ENCODE measurements at regions not wholly inside any gene's neighbourhood (a gene's known extent, or its start where the extent isn't known, plus 50 kb on each side); places are given as distances from the start of the nearest gene placed in this dataset.

- Histone ChIP-seq H3K4me2 (ENCODE audit: insufficient read depth, low read length) (no peak overlapping the region), H3K27me3 (ENCODE audit: control insufficient read depth in 2 of 2, insufficient read depth in 2 of 2, low read length in 2 of 2) (no peaks in the 10 kb centered on the region), H3K4me1 (ENCODE audit: control insufficient read depth, extremely low read depth, insufficient read depth, low read length) (no peaks in the 10 kb centered on the region), H3K36me3 (ENCODE audit: control insufficient read depth in 2 of 2, extremely low read depth in 1 of 2, insufficient read depth in 2 of 2, low read length in 2 of 2) (no peaks in the 10 kb centered on the region), H3K79me2 (ENCODE audit: control insufficient read depth, insufficient read depth, low read length) (no peaks in the 10 kb centered on the region), H3K9me1 (replicated peaks; ENCODE audit: control insufficient read depth, extremely low read depth, insufficient read depth, low read length) (no peaks in the 10 kb centered on the region), H3K9ac (replicated peaks; ENCODE audit: extremely low read depth, insufficient read depth, low read length) (no peak overlapping the region), H3K9me3 (replicated peaks; ENCODE audit: control insufficient read depth, insufficient read depth, low read length) (no peaks in the 10 kb centered on the region), H2AFZ (ENCODE audit: low read depth, low read length) (no peak overlapping the region), H3K4me3 (replicated peaks in 1 of 3; ENCODE audit: insufficient read depth in 1 of 3, low read depth in 1 of 3, low read length in 3 of 3) (no peak overlapping the region), H3K27ac (ENCODE audit: insufficient read depth, low read depth, low read length) (no peak overlapping the region), H4K20me1 (replicated peaks; ENCODE audit: control insufficient read depth, extremely low read depth, insufficient read depth, low read length) (no peaks in the 10 kb centered on the region)
- dilution Hi-C loops (cut with MboI; ENCODE audit: extremely low pct_ligation_motif_present, low sequenced_read_pairs) (no loop called here), intact Hi-C loops (cut with micrococcal nuclease) (no loop called here)
- ChIA-PET POLR2A (no interaction called here), CTCF (no interaction called here)
- TF ChIP-seq FOS (IDR thresholded peaks at IDR 0.05; ENCODE audit: borderline replicate concordance, insufficient read depth, low read length) (no peak), GATA2 (IDR thresholded peaks at IDR 0.05; ENCODE audit: insufficient read depth, insufficient read length, low read depth, low read length) (no peak), MYC (IDR thresholded peaks at IDR 0.05; ENCODE audit: low read depth, low read length) (no peak), JUN (IDR thresholded peaks at IDR 0.05; ENCODE audit: borderline replicate concordance, insufficient read depth, insufficient read length, low read depth) (no peak), POLR2A (IDR thresholded peaks at IDR 0.05; ENCODE audit: low read depth, low read length) (no peak), EZH2 (IDR thresholded peaks at IDR 0.05; ENCODE audit: borderline replicate concordance, low read depth, low read length, severe bottlenecking) (no peak)
- TF ChIP-seq, protein P1, sequence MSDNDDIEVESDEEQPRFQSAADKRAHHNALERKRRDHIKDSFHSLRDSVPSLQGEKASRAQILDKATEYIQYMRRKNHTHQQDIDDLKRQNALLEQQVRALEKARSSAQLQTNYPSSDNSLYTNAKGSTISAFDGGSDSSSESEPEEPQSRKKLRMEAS (IDR thresholded peaks at IDR 0.05; ENCODE audit: insufficient read depth, insufficient read length) = no peak
- TF ChIP-seq, protein P2, sequence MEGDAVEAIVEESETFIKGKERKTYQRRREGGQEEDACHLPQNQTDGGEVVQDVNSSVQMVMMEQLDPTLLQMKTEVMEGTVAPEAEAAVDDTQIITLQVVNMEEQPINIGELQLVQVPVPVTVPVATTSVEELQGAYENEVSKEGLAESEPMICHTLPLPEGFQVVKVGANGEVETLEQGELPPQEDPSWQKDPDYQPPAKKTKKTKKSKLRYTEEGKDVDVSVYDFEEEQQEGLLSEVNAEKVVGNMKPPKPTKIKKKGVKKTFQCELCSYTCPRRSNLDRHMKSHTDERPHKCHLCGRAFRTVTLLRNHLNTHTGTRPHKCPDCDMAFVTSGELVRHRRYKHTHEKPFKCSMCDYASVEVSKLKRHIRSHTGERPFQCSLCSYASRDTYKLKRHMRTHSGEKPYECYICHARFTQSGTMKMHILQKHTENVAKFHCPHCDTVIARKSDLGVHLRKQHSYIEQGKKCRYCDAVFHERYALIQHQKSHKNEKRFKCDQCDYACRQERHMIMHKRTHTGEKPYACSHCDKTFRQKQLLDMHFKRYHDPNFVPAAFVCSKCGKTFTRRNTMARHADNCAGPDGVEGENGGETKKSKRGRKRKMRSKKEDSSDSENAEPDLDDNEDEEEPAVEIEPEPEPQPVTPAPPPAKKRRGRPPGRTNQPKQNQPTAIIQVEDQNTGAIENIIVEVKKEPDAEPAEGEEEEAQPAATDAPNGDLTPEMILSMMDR (IDR thresholded peaks at IDR 0.05; ENCODE audit: extremely low read depth in 1 of 2, insufficient read depth in 1 of 2, low read depth in 1 of 2, low read length in 2 of 2) = no peak
- DNase-seq (ENCODE audit: low read depth, low spot score) = no peak
- FAIRE-seq = no peak
- no TSS peak for BruUV-seq (replicated peaks)
These were observed 332.2 kb downstream of the OSR1 start for GRCh38 chr2:19026261-19026660.

Data from endothelial cell of umbilical vein (primary cell).